ELF-1 (cell line): ENCODE measurements at regions not wholly inside any gene's neighbourhood (a gene's known extent, or its start where the extent isn't known, plus 50 kb on each side); places are given as distances from the start of the nearest gene placed in this dataset.
"Not testable (repeated sequence)": the region's sequence is repeated elsewhere in the genome, so short reads cannot be mapped to it uniquely, and the experiment has no call there.

Source experiments
- DNase-seq: peaks from one replicate; pipeline ENCODE4 v3.0.0-alpha.2; 2016; ENCODE audit warnings: low read depth, low spot score

GRCh38 chr7:76971201-76971600 is 61.0 kb downstream of the SPDYE17 start:
- not testable (repeated sequence) for DNase-seq

DNA sequence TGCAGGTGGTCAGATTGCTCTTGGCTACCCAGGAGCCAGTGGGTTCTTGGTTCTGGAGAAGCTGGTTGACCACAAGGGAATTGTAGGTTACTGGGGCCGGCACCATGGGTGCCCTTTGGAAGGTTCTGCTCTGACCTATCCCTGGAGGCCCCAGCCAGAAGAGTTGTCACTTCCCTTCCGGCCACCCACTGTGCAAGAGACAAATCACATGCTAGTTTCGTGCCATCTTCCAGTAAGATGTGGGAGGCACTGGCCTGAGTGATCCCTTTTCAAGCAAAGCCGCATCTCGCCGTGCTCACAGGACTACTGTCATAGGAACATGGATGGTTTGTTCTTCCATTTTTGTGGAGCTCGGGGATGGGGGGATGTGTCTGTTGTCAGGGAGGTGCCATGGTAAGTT is 62.3 kb downstream of the SPDYE17 start:
- not testable (repeated sequence) for DNase-seq

- DNase-seq = not testable (repeated sequence)
Observed at GRCh38 chr7:76965731-76966548, 66.2 kb downstream of the SPDYE17 start.

GRCh38 chr7:76964050-76964449 is 68.1 kb downstream of the SPDYE17 start:
- DNase-seq = not testable (repeated sequence)

GRCh38 chr7:76963061-76963460 is 69.1 kb downstream of the SPDYE17 start:
- DNase-seq = not testable (repeated sequence)

GRCh38 chr7:76960400-76960986 is 71.7 kb downstream of the SPDYE17 start:
- DNase-seq = not testable (repeated sequence)

- not testable (repeated sequence) for DNase-seq
Observed at GRCh38 chr7:76959573-76960399, 72.4 kb downstream of the SPDYE17 start.

DNA sequence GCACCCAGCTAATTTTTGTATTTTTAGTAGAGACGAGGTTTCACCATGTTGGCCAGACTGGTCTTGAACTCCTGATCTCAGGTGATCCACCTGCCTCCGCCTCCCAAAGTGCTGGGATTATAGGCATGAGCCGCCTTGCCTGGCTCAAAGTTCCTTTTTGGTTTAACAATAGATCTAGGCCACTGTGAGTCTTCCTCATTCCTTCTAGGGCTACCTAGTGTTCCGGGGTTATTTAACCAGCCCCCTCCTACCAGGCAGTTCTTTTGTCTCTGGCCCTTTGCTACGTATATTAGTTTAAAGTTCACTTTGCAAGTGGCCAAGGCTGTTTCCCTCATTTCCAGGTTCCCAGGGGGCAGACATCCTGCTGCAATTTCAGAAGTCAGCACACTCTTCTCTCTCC is 75.6 kb downstream of the SPDYE17 start:
- DNase-seq = not testable (repeated sequence)

DNA sequence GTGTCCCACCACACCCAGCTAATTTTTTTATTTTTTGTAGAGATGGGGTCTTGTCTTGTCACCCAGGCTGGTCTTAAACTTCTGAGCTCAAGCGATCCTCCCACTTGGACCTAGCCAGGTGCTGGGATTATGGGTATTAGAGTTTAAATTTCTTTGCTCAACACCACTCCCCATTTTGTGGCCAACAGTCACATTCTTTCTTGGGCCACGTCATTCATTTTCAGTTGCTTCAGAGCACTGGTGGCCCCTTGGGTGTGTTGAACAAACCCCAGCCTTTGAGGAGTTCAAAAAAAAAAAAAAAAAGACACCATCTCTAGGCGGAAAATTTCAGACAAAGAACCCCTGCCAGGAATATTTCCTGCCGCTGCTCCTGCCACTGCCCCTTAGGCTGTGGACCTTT is 77.0 kb downstream of the SPDYE17 start:
- DNase-seq = not testable (repeated sequence)

- not testable (repeated sequence) for DNase-seq
Observed at GRCh38 chr7:76944603-76945002, 87.6 kb downstream of the SPDYE17 start.

- DNase-seq = not testable (repeated sequence)
Observed at GRCh38 chr7:76941809-76942765, 90.1 kb downstream of the SPDYE17 start.

DNA sequence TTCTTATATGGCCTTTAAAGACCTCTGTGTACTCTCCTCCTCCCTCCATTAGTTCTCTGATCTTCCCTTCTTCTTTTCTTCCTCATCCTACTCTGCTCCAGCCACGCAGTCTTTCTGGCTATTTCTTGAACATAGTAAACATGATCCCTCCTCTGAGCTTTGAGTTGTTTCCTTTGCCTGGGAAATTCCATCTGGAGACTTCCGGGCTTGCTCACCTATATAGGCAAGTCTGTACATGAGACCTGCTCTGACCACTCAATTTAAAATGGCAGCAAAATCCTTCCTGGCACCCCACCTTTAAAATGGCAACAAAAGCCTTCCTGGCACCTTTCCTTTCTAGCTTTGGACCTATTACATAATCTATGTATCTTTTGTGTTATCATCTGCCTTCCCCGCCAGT is 94.4 kb downstream of the SPDYE17 start:
- DNase-seq = not testable (repeated sequence)

DNA sequence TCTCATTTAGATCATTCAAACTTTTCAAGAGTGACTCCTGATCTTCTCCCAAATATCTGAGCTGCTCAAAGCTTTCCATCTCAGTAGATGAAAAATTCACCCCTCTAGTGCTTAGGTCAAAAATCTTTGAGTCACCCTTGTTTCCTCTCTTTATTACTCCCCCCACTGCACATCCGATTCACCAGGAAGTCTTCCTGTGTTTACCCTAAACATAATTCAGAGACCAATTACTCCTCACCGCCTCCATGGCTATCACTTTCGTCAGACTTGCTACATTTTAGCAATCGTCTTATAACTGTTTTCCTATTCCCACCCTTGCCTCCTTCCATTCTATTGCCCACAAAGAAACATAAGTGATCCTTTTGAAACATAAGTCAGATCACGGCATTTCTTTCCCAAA is 94.8 kb downstream of the SPDYE17 start:
- DNase-seq = not testable (repeated sequence)

DNA sequence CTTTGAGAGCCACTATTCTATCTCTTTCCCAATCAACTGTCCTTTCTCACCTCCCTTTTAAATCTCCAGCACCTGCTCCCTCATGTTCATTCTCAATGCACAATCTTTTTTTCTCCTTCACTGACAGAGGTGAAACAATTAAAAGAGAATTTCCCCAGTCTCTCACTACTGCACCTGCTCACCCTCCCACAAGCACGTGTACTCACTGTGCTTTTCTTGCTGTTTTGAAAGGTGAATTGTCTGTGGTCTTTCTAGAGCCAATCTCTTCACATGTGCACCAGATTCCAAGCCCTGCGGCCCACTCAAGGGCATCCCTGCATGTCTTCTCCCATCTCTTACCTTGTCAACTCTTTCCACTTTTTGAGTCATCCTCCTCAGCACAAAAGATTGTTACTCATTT is 95.8 kb downstream of the SPDYE17 start:
- DNase-seq = not testable (repeated sequence)

- not testable (repeated sequence) for DNase-seq
Observed at GRCh38 chr7:76934711-76935110, 97.5 kb downstream of the SPDYE17 start.

DNA sequence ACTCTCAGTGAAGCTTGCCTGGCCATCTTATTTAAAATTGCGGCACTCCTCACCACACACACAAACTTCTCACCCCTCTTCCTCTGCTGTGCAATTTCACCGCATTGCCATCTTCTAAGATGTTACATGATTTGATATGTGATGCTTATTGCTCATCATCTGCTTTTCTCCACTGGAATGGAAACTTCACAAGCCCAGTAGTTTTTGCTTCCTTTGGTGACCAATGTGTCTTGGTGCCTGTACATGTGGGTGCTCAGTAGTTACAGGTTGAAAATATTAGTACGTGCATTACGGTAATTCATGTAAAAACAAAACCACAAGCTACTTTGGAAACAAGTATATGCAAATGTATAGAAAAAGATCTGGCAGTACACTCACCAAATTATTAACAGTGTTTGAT is 99.2 kb downstream of the SPDYE17 start:
- DNase-seq = not testable (repeated sequence)

DNA sequence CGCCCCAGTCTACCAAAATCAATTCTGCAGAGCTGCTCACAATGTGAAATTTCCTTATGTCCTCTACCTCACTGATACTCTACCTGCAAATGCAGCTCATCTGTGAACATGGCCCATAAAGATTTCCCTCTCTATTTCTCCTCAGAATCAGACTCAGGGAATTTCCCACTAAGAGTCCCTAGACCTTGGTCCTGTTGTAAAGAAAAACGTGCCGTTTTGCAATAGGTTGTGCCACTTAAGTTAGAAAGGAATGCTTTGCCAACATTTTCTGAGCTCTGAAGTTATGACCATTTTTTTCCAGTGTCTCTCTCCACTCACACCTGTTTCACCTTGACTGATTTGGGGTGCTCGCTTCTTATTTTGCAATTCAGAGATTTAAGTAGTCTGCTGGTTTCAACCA is 100.7 kb downstream of the SPDYE17 start:
- not testable (repeated sequence) for DNase-seq

- not testable (repeated sequence) for DNase-seq
Observed at GRCh38 chr7:76930416-76930815, 101.7 kb downstream of the SPDYE17 start.

DNA sequence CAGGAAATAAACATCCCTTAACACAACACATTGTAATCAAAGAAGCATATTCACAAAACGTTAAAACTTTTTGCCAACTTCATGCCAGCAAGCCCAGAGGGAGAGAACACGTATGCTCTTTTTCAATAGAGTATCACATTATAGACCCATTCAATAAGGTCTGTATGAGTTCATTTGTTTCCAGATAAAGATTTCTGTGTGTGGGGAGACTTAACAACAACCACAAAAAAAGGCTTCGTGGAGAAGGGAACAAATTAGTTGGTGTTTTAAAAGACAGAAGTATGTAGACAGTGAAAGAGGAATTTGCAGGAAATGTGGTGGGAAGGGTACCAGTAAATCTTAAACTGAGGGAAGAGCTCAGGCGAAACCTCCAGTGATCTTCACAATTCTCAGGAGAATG is 103.4 kb downstream of the SPDYE17 start:
- DNase-seq = not testable (repeated sequence)

- DNase-seq = not testable (repeated sequence)
Observed at GRCh38 chr7:76927741-76928393, 104.3 kb downstream of the SPDYE17 start.
